ENCODE measurements at regions not wholly inside any gene's neighbourhood (a gene's known extent, or its start where the extent isn't known, plus 50 kb on each side); places are given as distances from the start of the nearest gene placed in this dataset.

- FAIRE-seq = no peak
- DNase-seq (ENCODE audit: insufficient read length, low spot score) = no peak
- no peak for TF ChIP-seq POLR2A (IDR thresholded peaks at IDR 0.05; ENCODE audit: low read depth, low read length)
These were observed 141.6 kb upstream of the CYP1B1 start for GRCh38 chr2:38217401-38218188.

GRCh38 chr2:38216886-38217285, 140.9 kb upstream of the CYP1B1 start:
- no peak for DNase-seq (ENCODE audit: insufficient read length, low spot score)
- no peak for TF ChIP-seq POLR2A (IDR thresholded peaks at IDR 0.05; ENCODE audit: low read depth, low read length)
- FAIRE-seq = no peak

- FAIRE-seq = no peak
- no peak for TF ChIP-seq POLR2A (IDR thresholded peaks at IDR 0.05; ENCODE audit: low read depth, low read length)
These were observed 140.0 kb upstream of the CYP1B1 start for GRCh38 chr2:38215993-38216392.

GRCh38 chr2:38215522-38215921, 139.6 kb upstream of the CYP1B1 start:
- DNase-seq (ENCODE audit: insufficient read length, low spot score) = no peak
- TF ChIP-seq POLR2A (IDR thresholded peaks at IDR 0.05; ENCODE audit: low read depth, low read length) = no peak
- FAIRE-seq = no peak

More at GRCh38 chr2:38215993-38216392, 140.0 kb upstream of the CYP1B1 start:
- DNase-seq (ENCODE audit: insufficient read length, low spot score) = no peak

GRCh38 chr2:38214209-38214717, 138.3 kb upstream of the CYP1B1 start:
- FAIRE-seq (no peak), DNase-seq (ENCODE audit: insufficient read length, low spot score) (no peak)
- TF ChIP-seq POLR2A (IDR thresholded peaks at IDR 0.05; ENCODE audit: low read depth, low read length) = no peak

DNA sequence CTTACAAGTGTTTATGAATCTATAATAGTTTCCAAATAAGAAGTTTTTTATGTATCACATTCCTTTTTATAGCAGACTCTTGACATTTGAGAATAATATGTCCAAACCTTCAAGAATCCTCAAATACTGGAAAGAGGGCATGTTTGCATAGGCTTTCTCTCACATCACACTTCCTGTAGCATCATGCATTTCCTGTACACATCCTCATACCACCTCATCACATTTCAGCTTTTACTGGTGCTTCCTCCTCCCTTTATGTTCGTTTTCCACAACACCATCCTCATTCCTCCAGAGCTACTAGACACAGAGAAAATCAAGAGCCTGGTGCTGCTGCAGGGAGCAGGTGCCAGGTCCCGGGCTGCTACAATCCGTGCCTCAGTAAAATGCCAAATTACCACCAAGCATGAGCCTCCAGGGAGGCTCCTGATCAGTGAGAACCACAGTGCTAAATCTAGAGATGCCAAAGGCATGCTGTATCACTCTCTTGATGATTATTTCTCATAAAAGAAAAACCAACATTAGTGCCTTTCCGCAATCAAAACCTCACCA, 137.7 kb upstream of the CYP1B1 start:
- FAIRE-seq = no peak
- no peak for TF ChIP-seq POLR2A (IDR thresholded peaks at IDR 0.05; ENCODE audit: low read depth, low read length)
- DNase-seq (ENCODE audit: insufficient read length, low spot score) = no peak

- no peak for TF ChIP-seq POLR2A (IDR thresholded peaks at IDR 0.05; ENCODE audit: low read depth, low read length)
- no peak for DNase-seq (ENCODE audit: insufficient read length, low spot score)
- FAIRE-seq = no peak
These were observed 136.4 kb upstream of the CYP1B1 start for GRCh38 chr2:38212312-38212711.

- TF ChIP-seq POLR2A (IDR thresholded peaks at IDR 0.05; ENCODE audit: low read depth, low read length) = no peak
- FAIRE-seq = peak; percentile 43
- DNase-seq (ENCODE audit: insufficient read length, low spot score) = no peak
These were observed 131.2 kb upstream of the CYP1B1 start for GRCh38 chr2:38207168-38207567.

GRCh38 chr2:38203446-38203810, 127.5 kb upstream of the CYP1B1 start:
- TF ChIP-seq POLR2A (IDR thresholded peaks at IDR 0.05; ENCODE audit: low read depth, low read length) = no peak
- no peak for DNase-seq (ENCODE audit: insufficient read length, low spot score)

GRCh38 chr2:38202713-38203445, 126.9 kb upstream of the CYP1B1 start:
- no peak for DNase-seq (ENCODE audit: insufficient read length, low spot score)
- FAIRE-seq = no peak
- no peak for TF ChIP-seq POLR2A (IDR thresholded peaks at IDR 0.05; ENCODE audit: low read depth, low read length)

More at GRCh38 chr2:38203446-38203810, 127.5 kb upstream of the CYP1B1 start:
- FAIRE-seq = no peak

DNA sequence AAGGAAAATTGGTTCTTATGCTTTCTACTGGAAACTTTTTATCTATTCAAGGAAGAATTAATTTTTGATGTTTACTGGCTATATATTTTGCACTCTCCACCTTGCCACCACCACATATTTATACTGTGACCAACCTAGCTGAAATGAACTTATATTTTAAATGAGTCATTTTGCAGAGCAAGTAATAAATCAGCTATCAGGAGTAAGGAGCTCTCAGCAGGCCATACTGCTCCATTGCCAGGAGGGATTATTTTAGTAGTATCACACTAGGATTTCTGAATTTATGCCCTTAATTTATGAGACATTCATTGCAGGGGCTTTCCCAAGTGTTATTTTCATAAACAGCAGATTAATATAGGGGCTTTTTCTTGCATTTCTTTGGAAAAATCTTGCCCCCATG, 125.8 kb upstream of the CYP1B1 start:
- DNase-seq (ENCODE audit: insufficient read length, low spot score) (peak; percentile 34), FAIRE-seq (peak; percentile 75)

GRCh38 chr2:38200598-38200997, 124.6 kb upstream of the CYP1B1 start:
- FAIRE-seq = no peak
- TF ChIP-seq POLR2A (IDR thresholded peaks at IDR 0.05; ENCODE audit: low read depth, low read length) = no peak
- no peak for DNase-seq (ENCODE audit: insufficient read length, low spot score)

More for the DNA sequence above, 125.8 kb upstream of the CYP1B1 start:
- TF ChIP-seq POLR2A (IDR thresholded peaks at IDR 0.05; ENCODE audit: low read depth, low read length) = no peak

GRCh38 chr2:38199127-38199526, 123.2 kb upstream of the CYP1B1 start:
- FAIRE-seq (no peak), DNase-seq (ENCODE audit: insufficient read length, low spot score) (no peak)
- TF ChIP-seq POLR2A (IDR thresholded peaks at IDR 0.05; ENCODE audit: low read depth, low read length) = no peak

DNA sequence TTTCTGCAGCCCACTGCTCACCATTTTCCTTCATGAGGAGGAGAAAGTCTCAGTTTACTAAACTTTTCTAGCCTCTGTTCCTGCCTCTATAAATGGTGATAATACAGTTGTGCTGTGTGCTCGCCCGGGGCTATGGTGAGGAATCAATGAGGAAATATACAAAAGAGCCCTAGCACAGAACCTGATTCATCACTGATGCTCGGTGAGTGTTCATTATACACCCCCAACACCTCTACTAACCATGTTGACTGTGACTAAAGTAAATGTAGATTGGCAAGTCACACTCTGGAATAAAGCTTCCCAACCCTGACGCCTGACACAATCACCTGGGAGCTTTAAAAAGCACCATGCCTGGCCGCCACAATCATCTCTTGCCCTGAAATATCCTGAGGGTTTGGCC, 118.8 kb upstream of the CYP1B1 start:
- FAIRE-seq (no peak), DNase-seq (ENCODE audit: insufficient read length, low spot score) (no peak)
- TF ChIP-seq POLR2A (IDR thresholded peaks at IDR 0.05; ENCODE audit: low read depth, low read length) = no peak
